DMS153 treated with DMSO at 0.1 percent for 48 hours (cell line): ENCODE measurements at regions not wholly inside any gene's neighbourhood (a gene's known extent, or its start where the extent isn't known, plus 50 kb on each side); places are given as distances from the start of the nearest gene placed in this dataset.

Experiments
- DNase-seq: peaks from one replicate; lab custom pipeline; 2025; ENCODE audit not compliant: unreplicated experiment; lab: John Stamatoyannopoulos, UW

GRCh38 chr15:98187549-98187948 lies 227.0 kb downstream of the ARRDC4 start:
- DNase-seq: no peak

- DNase-seq: no peak
Observed at GRCh38 chr15:98190914-98191313, 230.4 kb downstream of the ARRDC4 start.

- DNase-seq: no peak
Observed at GRCh38 chr15:98195796-98196195, 235.3 kb downstream of the ARRDC4 start.

DNA sequence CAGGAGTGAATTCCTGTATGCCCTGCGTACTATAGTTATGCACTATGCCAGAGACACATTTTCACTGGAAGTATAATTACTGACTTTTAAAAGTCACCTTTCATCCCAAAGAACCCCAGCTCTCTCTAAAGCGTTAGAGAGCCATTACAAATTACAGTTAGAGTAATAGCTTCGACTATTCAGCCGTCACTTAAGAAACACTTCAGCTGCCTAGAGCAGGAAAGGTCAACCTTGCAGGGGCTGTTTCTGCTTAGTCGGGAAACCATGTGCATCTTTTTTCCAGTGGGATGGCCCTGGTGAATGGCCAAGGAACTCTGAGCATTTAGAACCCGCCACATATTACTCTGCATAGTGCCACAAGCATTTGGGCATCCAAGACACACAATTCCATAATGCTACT lies 235.9 kb downstream of the ARRDC4 start:
- no peak for DNase-seq

- no peak for DNase-seq
Observed at GRCh38 chr15:98202256-98202655, 241.8 kb downstream of the ARRDC4 start.

DNA sequence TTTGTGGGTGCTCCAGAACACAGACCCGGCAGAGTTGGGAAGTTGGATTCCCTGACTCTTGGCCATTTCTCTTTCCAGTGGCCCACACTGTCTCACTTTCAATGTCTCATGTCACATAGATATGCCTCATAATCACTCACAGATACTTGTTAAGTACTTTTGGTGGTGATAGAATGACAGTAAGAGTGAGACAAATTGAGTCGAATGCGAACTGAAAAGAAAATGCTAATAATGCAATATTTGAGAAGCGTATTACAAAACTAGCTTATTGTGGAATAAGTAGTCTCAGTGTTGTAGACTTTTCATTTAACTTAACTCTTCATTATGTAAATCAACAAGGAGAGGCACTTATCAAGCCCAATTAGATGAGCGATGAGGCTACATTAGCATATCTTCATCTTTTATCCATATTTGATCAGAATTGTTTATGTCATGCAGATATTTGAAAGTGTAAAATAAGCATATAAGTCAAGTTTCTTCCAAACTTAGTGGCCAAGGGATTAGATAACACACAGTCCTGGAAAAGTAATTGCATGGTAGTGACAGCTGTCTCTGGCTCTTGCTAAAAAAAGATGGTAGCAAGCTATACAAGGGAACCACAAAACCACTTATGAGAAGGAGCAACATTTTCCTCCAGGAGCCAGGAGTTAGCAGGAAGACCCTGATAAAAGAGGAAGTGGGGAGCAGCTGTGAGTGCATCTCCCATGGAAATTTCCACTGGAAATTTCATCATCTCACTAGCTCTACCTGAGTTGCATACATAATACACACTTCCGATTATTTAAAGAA lies 243.6 kb downstream of the ARRDC4 start:
- no peak for DNase-seq

DNA sequence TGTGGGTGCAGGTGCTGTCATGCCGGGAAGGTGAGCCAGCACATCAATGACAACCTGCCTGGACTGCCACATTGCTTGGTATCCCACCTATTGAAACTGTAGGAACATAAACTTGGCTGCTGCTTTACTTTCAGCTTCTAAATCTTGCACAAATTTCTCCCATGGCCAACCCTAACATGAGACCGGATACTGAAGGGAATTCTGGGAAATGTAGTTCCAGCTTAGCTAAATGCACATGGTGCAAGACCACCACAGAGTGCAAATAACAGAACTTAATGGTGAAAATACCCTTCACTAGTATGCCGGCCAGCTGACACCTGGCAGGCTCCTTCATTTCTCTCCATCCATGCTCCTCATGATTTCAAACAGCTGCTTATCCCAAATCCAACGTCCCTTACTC lies 247.4 kb downstream of the ARRDC4 start:
- DNase-seq: no peak

- DNase-seq: no peak
Observed at GRCh38 chr15:98213346-98213979, 253.0 kb downstream of the ARRDC4 start.

DNA sequence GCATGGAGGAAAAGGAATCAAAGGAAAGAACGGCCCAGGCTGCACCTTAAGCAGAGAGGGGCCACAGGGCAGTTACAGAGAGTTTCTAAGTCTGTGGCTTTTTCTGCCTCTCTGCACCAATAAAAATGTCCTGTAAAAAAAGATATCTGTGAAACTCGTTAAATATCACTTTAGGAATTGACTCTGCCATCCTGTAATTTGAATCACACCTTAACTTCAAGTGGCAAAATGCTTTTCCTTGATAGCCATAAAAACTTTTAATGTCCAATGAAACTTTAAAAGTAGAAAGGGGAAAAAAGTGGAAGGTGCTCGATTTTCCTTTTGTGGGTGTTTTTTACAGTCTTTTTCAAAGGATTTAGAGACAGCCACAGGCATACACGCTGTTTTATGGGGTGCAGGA lies 255.7 kb downstream of the ARRDC4 start:
- no peak for DNase-seq

GRCh38 chr15:98217356-98217755 lies 256.9 kb downstream of the ARRDC4 start:
- DNase-seq: no peak

- no peak for DNase-seq
Observed at GRCh38 chr15:98221144-98221543, 260.6 kb downstream of the ARRDC4 start.

GRCh38 chr15:98221577-98221976 lies 261.1 kb downstream of the ARRDC4 start:
- DNase-seq: no peak

GRCh38 chr15:98226149-98226548 lies 265.6 kb downstream of the ARRDC4 start:
- no peak for DNase-seq

GRCh38 chr15:98226578-98226977 lies 266.1 kb downstream of the ARRDC4 start:
- no peak for DNase-seq

DNA sequence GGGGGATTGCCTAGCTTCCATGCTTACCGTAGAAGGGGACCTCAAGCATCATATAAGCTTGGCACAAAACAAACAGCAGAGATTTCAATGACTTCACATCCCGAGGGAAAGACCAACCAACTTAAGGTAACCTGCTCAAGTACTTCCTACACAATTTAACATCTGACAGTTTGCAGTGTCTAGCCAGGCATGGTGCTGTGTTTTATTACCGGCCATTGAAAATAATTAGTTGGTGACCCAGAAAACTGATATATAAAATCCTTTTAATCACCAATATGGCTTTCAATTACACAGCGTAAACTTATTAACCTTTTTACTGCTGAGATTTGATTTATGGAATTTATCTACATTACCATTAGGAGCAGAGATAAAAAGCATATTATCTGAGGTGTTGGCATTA lies 268.3 kb downstream of the ARRDC4 start:
- DNase-seq: no peak

DNA sequence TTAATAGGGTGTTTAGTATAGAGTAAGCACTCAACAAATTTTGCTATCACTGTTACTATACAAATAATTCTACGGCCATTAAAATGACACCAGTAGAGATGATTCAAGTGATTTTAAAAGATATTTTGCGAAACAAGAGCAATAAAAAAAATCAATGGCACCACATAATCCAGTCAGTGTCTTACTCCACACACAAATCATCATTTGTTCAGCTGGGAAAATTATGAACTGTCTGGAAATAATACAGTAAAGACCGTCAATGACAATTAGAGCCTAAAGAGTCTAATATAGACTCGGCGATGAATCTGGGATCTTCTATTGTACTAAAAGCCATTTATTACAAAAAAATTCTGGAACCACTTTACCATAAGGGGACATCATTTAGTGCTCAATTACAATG lies 270.5 kb downstream of the ARRDC4 start:
- no peak for DNase-seq

GRCh38 chr15:98231696-98232440 lies 271.4 kb downstream of the ARRDC4 start:
- no peak for DNase-seq

DNA sequence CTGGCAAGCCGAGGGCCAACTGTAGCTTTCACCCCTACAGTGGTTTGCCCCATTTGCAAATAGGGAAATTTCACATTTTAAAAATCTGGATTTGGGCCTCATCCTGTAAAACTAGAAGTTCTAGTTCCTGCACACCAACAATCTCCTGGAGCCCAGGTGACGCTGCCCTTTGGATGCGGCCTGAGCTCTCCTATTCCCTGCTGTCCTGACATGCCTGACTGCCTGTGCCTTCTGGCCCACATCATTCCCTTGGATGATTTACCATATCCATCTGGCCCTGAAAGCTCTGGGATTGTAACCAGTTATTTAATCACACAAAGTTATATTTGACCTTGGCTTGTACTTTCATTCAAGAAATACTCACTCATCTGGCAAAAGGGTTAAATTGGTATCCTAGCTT lies 272.3 kb downstream of the ARRDC4 start:
- no peak for DNase-seq

GRCh38 chr15:98233873-98234272 lies 273.4 kb downstream of the ARRDC4 start:
- DNase-seq: no peak

- DNase-seq: no peak
Observed at GRCh38 chr15:98240303-98240702, 279.8 kb downstream of the ARRDC4 start.

DNA sequence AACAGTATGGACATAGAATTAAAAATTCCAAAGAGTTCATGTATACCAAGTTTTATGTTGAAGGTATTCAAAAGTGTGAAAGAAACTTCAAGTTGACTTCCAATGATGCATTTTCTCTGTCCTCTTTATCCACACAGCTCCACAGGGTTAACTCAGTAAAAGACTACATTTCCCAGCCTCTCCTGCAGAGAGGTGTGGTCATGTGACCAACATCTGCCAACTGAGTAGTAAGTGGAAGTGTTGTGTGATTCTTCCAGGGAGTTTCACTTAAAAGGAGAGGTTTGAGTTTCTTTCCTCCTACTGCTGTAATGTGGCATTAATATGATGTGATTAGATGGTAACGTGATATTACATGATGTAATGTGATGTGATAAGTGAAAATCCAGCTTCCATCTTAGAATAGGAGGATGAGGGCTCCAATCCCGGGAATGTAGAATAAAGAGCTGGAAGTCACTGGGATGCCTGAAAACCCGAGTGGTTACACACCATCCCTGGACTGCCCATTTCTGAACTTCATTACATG lies 280.6 kb downstream of the ARRDC4 start:
- DNase-seq: no peak

GRCh38 chr15:98257290-98257689 lies 296.8 kb downstream of the ARRDC4 start:
- DNase-seq: no peak
